Gastroesophageal sphincter (tissue), 3 donors: ENCODE measurements at regions not wholly inside any gene's neighbourhood (a gene's known extent, or its start where the extent isn't known, plus 50 kb on each side); places are given as distances from the start of the nearest gene placed in this dataset.

Experiments used
- EP300 ChIP-seq: sonication (generic); formaldehyde crosslinking; IDR thresholded peaks from one replicate; pipeline ENCODE4 v1.6.1; 2017; ENCODE audit warnings: antibody characterized with exemption, mild to moderate bottlenecking
- POLR2A ChIP-seq, 2 donors: fragments of 450-650 bp; IDR thresholded peaks; one replicate each; pipeline ENCODE4 v1.6.1; 2017; ENCODE audit warnings: antibody characterized with exemption in 2 of 2, mild to moderate bottlenecking in 2 of 2, moderate library complexity in 1 of 2
- TF ChIP-seq, protein P1 (sequence below), 4 experiments: fragments of 200-600 bp in 2 of 4; fragments of 450-650 bp in 2 of 4; sonication (generic) in 1 of 4; IDR thresholded peaks; one replicate each; pipeline ENCODE4 v1.5.1; 2017 to 2019; ENCODE audit warnings: antibody characterized with exemption in 4 of 4, mild to moderate bottlenecking in 2 of 4, moderate library complexity in 2 of 4

DNA sequence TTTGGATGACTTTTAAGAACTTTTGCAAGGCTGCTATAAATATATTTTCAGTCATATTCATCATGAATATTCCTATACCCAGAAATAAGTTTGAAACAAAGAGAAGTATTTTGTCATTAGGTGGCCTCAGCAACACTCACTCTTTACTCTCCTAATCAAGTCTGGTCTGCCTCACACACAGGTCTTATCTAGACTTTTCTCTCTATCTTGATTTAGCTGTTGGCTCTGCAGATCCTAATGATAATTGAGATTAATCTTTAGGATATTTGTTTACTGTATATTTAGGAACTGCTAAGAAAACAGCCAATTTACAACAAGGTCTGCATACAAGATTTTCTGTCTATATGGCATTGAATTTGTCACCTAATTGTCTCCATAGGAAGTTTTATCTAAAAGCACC is 297.6 kb downstream of the PTEN start:
- TF ChIP-seq, protein P1, sequence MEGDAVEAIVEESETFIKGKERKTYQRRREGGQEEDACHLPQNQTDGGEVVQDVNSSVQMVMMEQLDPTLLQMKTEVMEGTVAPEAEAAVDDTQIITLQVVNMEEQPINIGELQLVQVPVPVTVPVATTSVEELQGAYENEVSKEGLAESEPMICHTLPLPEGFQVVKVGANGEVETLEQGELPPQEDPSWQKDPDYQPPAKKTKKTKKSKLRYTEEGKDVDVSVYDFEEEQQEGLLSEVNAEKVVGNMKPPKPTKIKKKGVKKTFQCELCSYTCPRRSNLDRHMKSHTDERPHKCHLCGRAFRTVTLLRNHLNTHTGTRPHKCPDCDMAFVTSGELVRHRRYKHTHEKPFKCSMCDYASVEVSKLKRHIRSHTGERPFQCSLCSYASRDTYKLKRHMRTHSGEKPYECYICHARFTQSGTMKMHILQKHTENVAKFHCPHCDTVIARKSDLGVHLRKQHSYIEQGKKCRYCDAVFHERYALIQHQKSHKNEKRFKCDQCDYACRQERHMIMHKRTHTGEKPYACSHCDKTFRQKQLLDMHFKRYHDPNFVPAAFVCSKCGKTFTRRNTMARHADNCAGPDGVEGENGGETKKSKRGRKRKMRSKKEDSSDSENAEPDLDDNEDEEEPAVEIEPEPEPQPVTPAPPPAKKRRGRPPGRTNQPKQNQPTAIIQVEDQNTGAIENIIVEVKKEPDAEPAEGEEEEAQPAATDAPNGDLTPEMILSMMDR (IDR thresholded peaks at IDR 0.05), result no peak
- TF ChIP-seq EP300, result no peak
- no peak for TF ChIP-seq POLR2A (IDR thresholded peaks at IDR 0.05)
